ENCODE measurements at regions not wholly inside any gene's neighbourhood (a gene's known extent, or its start where the extent isn't known, plus 50 kb on each side); places are given as distances from the start of the nearest gene placed in this dataset.

DNA sequence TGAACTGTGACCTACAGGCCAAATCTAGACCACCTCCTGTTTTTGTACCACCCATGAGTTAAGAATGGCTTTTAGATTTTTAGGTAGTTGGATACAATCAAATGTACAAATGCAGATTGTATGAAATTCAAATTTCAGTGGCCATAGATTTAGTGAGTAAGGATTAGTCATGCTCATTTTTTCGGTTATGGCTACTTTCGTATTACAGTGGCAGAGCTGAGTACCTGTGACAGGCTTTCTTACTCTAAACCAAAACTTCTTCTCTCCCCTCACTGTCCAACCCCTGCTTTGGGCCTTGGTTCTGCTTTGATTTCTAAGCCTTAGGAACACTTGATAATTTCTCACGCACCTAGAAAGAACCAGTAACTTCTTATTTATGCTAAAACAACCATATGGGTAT is 82.1 kb downstream of the CDC42EP3 start:
- TF ChIP-seq POLR2AphosphoS5 (IDR thresholded peaks at IDR 0.05; ENCODE audit: borderline replicate concordance, low read depth, low read length) (no peak), EZH2 (IDR thresholded peaks at IDR 0.05) (no peak)

All from SK-N-MC (cell line).